ENCODE measurements at regions not wholly inside any gene's neighbourhood (a gene's known extent, or its start where the extent isn't known, plus 50 kb on each side); places are given as distances from the start of the nearest gene placed in this dataset.

DNA sequence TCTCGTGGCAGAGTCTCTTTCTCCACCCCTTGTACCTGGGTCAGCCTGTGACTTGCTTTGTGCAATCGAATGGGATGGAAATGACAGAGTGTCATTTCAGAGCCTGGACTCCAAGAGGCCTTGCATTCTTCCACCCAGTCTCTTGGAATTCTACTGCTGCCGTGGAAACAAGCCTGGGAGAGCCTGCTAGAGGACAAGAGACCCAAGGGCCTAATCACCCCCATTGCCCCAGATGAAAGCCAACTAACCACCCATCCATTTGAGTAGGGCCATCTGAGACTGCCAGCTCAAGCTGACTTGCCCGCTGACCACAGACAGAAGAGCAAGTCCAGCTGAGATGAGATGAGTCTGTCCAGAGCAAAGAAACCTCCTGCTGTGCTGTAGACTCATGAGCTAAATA is 201.6 kb downstream of the PTPRU start:
- TF ChIP-seq YY1 (IDR thresholded peaks at IDR 0.05; ENCODE audit: insufficient read depth, insufficient read length) (no peak), ZNF274 (IDR thresholded peaks at IDR 0.05; ENCODE audit: low read depth, low read length) (no peak), SUZ12 (IDR thresholded peaks at IDR 0.05; ENCODE audit: extremely low read depth, insufficient read depth, insufficient read length) (no peak)

Data from NT2/D1 (cell line).